IPS-NIHi7 (cell line): ENCODE measurements at regions not wholly inside any gene's neighbourhood (a gene's known extent, or its start where the extent isn't known, plus 50 kb on each side); places are given as distances from the start of the nearest gene placed in this dataset.
"Not testable (repeated sequence)": the region's sequence is repeated elsewhere in the genome, so short reads cannot be mapped to it uniquely, and the experiment has no call there.

ENCODE experiments used
- DNase-seq: peaks from one replicate; pipeline ENCODE4 v3.0.0; 2012; ENCODE audit warnings: mixed read lengths; ENCODE audit errors: extremely low spot score

DNA sequence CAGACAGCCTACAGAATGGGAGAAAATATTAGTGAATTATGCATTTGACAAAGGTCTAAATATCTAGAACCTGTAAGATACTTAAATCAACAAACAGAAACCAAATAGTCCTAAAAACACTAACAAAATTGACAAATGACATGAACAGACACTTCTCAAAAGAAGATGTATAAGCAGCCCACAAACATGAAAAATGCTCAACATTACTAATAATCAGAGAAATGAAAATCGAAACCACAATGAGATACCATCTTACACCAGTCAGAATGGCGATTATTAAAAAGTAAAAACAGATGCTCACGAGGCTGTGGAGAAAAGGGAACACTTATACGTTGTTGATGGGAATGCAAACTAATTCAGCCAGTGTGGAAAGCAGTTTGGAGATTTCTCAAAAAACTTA lies 1186.8 kb downstream of the DTWD2 start:
- no peak for DNase-seq

DNA sequence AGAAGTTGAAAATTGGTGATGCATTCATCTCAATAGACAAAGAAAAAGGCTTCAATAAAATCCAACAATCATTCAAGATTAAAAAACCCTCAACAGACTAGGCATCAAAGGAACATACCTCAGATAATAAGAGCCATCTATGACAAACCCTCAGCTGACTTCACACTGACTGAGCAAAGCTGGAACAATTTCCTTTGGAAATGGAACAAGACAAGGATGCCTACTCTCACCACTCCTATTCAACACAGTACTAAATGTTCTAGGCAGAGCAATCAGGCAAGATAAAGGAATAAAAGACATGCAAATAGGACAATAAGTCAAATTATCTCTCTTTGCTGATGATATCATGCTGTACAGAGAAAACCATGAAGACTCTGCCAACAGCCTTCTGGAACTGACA lies 1188.1 kb downstream of the DTWD2 start:
- DNase-seq, result no peak

DNA sequence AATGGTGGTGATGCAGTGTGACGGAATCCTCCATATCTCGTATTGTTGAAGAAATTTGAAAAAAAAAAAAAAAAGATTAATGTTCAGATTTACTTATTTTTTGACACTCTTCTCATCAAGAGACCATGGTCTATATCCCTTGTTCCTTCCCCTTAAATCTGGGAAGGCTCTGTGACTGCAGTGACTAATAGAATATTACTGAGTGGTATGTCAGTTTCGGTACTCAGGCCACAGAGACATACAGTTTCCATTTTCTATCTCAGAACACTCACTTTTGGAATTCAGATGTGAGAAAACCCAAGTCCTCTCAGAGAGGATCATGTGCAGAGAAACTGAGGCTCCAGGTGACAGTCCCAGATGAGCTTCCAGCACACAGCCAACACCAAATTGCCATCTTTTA lies 1193.5 kb downstream of the DTWD2 start:
- DNase-seq, result no peak

DNA sequence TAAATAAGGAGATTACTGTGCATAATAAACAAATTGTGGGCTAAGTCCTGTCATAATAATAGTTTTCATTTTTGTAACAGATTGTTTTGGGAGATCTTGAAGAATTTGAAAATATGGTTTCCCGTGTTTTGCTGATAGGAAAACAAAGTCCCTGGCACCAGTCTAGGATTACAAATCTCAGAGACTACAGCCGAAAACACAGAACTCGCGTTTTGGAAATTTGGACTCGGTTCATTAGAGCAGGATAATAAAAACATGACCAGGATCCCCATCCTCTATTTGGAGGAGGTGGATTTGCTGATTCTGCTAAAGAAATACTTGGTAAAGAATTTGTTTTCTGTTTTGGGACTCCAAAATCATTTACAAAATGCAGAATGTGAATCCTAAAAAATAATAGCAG lies 1194.4 kb downstream of the DTWD2 start:
- no peak for DNase-seq

DNA sequence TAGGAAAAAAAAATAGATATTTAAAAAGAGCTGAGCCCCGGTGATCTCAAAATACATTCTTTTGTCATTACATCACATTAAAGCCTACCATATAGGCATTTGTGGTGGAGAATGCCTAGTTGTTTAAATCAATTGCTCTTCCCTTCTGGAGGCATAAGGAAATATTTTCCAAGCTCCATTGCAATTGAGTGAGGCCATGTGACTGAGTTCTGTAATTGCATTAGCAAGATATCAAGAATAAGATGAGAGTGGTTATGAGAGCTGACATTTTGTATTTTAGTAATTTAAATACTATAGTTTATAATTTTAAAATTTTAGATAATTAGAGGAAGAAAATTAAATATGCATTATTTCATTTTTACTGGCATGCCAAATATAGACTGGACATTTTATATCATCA lies 1195.9 kb downstream of the DTWD2 start:
- no peak for DNase-seq

DNA sequence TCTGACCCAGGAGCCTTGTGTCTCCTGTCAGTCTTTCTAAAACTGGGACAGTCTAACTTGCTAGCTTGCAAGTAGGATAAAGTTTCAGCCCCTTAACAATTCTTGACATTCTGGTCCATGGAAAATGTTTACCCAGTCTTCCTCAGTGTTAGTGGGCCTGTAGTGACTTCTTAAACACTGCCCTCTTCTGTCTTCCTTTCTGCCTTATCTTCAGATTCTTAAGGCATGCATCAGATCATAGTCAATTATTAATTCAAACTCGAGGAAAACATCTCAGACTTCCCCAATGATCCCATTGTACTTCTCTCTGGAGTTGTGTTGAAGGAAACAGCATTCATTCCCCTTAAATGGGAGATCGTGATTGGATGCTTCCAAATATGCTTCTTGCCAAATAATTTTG lies 1199.8 kb downstream of the DTWD2 start:
- DNase-seq, result no peak

DNA sequence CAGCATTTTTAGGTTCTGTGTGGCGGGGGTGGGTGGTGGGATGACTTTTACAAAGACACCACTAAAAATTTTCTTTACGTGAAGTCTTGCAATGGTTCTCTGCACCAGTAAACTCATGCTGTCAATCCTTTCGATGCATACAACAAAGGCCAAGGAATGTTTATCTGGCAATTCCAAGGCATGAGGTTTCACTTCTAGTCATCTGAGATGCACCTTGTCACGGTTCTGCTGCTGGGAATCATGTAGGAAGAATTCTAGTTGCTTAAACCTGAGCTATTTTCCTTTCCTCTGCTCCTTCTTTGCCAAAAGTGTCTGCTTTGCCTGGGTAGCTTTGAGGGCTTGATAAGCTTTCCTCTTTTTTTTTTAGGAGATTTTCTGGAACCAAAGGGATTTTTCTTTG lies 1204.5 kb upstream of the SEMA6A start:
- DNase-seq, result no peak

DNA sequence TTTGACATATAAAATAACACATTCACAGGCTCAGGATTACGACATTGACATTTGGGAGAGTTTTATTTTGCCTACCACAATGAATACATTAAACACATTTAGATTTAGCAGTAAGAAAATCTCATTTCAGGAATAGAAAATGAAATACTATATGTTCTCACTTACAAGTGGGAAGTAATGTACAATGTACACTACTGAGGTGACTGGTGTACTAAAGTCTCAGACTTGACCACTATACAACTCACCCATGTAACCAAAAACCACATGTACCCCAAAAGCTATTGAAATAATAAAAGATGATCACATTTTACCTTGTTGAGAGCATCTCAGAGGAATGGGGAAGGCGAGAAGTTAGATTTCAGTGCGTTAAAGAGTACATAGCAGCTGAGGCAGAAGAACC lies 1202.4 kb upstream of the SEMA6A start:
- DNase-seq, result no peak

DNA sequence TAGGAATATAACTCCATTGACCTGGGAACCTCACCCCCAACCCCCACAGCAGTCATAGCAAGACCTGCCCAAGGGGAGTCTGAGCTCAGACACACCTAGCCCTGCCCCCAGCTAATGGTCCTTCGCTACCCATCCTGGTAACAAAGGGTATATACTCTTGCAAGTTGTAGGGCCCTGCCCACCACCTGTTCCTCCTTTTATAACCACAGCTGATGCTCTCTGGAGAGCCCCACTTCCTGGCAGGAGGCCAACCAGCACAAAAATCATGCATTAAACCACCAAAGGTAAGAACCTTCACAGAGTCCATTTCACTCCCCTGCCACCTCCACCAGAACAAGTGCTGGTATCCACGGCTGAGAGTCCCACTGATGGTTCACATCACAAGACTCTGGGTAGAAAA lies 1195.3 kb upstream of the SEMA6A start:
- DNase-seq, result no peak

DNA sequence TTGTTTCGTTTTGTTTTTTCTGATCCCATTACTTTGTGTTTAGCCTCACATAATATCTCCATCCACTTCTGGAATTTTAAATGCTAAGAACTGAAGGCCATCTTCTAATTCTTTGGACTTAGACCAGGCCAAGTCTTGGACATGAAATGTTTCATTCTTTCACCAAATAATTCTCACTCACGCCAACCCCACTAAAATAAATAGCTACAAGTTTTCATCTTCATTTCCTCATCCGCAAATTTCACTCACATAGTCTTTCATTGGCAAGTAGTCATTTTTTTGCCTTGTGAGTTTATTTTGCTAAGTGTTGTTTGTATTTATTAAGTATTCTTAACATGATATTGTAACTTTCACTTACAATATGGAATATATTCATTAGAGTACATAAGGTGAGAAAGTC lies 1188.6 kb upstream of the SEMA6A start:
- DNase-seq, result no peak

DNA sequence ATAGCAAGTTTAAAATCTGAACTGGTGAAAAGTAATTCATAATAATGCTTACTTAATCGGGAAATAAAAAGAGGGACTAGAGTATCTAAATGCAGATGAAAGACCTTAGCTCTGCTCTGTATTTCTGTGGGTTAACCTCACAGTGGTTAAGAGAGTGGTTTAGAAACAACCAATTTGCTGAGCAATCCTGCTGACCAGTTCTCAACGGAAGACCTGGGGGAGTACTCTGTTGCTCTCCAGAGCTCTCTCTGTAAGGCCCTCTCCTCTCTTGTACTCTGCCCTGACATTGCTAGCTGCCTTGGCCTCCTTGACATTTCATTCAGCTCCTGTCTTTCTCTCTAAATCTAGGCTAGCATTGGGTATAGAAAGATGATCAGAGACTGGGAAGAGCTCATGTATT lies 1186.6 kb upstream of the SEMA6A start:
- peak; percentile 21 for DNase-seq

DNA sequence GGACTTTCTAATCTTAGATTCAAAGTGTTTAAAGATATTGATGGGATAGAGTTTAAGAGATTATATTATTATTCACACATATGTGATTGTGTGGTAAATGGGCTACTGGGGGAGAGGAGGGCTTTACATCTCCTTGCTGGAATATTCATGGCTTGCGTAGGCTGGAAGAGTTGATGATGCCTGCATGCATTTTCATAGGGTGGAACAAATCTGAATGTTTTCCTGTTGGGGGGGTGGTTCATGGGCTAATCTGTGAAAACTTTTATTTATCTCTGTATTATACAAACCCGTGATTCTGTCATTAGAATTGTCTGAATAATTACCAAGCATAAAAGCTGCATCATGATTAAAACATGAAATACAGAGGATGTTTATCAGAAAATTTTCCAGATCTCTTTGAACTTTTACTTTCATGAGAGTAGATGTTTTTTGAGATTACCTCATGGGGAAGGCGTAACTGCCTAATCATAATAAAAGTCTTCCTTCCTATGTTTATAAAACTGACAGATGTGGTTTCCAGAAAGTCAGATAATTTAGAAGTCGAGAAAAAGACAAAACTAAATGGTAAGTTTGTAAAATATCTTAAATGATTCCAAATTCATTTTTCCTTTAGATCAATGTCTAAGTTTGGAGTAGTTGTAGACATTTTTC lies 1185.4 kb upstream of the SEMA6A start:
- DNase-seq, result no peak

DNA sequence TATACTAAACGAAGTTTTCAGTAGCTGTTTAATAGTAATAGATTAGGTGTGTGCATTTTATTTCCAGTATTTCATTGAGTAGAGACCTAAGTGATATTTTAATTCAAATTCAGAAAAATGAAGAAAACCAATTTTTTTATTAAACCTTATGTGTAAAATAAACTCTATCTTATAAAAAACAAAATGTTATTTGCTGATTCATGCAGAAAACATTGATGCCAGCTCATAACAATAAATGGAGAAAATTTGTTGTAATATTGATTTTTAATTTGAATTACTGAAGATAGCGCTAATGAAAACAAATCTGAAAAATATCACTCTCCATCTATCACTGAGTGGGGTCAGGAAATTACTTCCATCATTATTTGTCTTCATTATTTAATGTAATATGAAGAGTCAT lies 1177.8 kb upstream of the SEMA6A start:
- no peak for DNase-seq

DNA sequence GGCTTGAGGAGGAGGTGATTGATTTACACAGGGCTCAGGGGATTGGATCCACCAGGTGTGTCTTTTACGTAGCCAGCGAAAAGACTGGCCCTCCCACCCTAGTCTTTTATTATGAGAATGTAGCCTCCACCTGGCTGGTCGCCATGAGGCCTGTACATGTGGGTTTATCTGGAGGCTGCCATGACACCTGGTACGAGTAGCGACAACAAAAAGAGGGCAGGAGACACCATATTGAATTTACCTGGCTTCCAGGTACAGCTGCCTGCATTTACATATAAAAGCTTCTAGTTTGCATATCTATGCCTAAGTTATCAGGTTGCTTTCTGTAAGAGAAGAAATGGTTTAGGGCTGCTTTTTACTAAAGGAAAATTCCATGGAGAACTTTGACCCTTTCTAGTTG lies 1173.7 kb upstream of the SEMA6A start:
- DNase-seq, result no peak

DNA sequence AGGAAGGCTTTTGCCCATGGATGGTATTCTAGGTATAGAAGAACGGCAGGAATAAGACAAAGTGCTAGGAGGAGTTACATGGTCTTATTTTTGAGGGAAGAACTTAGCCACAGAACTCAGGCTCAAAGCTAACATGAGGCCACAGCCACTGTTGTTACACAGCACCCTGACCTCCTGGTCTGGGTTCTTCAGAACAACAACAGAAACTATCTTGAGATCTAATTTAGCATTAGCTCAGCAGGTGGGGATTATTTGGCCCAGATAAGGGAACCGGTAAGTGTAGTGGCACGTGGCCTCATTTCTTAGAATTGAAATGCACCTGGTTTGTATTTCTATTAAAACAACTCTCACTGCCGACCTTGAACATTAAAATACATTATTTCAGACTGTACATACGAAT lies 1168.7 kb upstream of the SEMA6A start:
- no peak for DNase-seq

DNA sequence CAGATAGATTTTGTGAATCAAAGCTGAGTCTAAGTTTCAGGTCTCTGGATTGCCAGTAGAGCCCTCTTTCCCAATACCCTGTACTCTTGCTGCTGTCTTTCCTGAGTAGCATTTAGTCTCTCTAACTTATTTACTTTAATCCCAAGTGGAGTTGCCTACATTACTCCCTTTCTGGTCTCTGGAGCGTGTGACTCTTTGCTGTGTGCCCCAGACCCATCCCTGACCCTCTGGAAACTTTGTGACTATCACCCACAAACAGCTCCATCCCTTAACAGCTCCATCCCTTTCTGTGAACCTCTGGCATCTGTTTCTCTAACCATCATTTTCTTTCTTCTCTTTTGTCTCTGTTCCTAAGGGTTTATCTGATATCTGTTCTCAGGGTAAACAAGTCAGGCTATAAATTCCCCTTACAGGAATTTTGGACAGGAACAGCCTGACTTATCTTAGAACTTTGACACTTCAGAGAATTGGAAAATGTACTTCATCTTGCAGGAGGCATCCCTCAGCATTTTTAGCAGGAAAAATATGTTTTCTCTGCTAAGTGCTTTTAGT lies 1167.1 kb upstream of the SEMA6A start:
- DNase-seq, result no peak

DNA sequence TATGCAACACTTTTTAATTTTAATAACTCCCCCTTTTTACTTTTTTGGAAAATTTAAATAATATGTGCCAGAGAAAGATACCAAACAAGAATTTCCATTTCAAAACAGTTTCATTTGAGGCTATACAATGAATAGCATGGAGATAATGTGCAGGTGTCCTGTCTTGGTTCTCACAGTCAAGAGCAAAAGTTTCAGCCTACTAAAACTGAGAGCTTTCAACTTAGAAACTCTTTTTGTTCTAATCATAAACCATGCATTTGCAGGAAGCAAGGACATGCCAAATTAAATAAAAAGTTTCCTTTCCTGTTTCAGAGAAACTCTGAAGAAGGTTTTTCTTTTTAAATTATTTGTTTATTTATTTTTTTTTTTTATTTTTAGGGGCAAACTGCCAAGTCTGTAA lies 1165.6 kb upstream of the SEMA6A start:
- no peak for DNase-seq

DNA sequence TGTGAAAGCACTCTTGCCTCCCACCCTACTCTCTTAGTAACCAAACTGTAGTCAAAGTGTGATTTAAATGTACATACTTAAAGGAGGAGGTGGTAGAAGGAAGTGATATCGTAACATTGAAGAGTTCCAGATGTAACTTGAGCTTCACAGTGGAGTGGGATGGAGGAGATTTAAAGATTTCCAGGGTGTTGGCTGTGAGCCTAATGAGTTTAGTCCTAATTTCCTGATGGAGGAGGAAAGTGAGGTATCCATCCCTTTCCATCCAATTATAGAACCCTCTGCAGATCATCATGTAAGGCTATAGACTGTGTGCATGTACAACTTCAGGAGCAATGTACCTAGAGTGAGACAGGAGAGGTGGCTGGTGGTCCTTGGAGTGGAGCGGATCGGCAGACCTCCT lies 1163.9 kb upstream of the SEMA6A start:
- no peak for DNase-seq

DNA sequence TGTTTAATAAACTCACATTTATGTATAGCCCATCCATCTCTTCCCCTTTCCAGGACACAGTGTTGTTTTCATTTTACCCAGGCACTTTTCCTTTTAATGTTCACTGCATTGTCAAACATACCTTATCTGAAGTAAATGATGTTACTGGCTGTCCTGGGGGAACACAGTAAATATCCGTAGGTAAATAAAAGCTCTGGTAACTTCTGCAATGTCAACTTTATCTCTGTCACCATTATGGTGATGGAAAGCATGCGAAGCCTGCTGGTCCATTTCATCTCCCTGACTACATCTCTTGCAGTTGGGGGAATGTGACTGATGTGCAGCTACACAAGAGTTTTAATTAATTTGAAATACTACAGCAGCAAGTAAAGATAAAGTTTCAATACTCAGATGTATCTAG lies 1162.1 kb upstream of the SEMA6A start:
- no peak for DNase-seq

DNA sequence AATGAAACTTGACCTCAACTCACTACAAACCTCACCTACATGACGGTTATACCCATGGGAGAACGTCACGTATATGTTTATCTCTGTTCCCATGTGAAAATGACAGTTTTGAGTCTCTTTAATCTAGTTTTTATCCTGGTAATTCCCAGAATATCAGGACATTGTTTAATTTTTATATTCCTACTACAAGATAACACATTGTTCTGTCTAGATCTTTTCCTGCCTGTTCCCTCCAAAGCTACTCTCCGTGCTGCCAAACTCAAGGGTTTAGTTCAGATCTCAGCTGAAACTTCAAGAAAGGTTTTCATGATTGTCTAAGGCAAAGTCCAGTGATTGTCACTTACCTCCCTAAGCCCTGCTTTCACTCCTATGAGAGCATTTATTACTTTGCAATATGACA lies 1159.4 kb upstream of the SEMA6A start:
- no peak for DNase-seq

DNA sequence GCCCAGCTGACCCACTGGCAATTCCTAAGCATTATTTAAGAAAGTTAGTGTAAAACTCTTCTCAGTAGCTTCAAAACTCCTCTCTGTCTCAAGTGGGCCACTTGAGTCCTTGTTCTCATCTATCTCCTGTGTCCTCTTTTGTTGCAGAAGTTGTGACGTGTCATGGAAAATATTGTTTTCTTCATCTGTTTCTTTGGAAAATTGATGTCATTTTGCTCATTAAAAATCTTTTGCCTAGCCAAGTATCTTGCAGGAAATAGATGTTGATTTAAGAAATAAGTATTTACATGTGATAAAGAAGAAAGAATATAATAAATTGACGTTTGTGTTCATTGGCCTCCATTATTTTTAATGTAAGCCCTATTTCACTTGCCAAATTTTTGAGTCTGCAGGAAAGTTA lies 1158.4 kb upstream of the SEMA6A start:
- no peak for DNase-seq

DNA sequence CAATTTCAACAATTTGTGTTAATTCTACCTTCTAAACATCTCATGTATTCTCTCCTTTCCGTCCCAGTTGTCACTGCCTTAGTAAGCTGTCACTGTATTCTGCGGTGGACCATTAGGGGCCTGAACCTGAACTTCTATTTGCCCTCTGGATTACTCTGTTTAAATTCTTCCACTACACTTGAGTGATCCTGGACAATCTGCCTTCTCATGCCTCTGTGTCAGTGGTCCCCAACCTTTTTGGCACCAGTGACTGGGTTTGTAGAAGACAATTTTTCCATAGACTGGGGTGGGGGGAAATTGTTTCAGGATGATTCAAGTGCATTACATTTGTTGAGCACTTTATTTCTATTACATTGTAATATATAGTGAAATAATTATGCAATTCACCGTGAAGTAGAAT lies 1157.6 kb upstream of the SEMA6A start:
- DNase-seq, result no peak

DNA sequence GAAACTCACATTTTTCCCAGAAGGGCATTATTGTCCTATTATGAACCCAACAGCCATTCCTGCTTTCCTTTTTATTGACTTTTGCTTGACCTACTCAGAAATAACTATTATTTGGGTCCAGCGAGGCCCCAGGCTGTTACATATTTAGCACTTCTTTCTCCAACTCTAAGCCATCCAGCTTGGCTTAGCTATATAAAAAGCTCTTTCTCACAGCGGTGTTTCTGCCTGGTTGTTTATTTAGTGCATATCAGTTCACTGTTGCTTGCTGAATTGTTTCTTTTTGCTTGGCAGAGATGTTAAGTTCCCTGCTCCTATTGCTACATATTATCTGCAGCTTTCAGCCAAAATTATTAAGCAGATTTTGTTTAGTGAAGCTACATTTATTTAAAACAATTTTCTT lies 1156.8 kb upstream of the SEMA6A start:
- DNase-seq, result no peak

DNA sequence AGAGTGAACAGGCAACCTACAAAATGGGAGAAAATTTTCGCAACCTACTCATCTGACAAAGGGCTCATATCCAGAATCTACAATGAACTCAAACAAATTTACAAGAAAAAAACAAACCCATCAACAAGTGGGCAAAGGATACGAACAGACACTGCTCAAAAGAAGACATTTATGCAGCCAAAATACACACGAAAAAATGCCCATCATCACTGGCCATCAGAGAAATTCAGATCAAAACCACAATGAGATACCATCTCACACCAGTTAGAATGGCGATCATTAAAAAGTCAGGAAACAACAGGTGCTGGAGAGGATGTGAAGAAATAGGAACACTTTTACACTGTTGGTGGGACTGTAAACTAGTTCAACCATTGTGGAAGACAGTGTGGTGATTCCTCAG lies 1146.2 kb upstream of the SEMA6A start:
- DNase-seq, result not testable (repeated sequence)
